Ovary (tissue), 3 donors: ENCODE measurements at regions not wholly inside any gene's neighbourhood (a gene's known extent, or its start where the extent isn't known, plus 50 kb on each side); places are given as distances from the start of the nearest gene placed in this dataset.

Experiments used
- CTCF ChIP-seq, 3 donors: fragments of 450-650 bp in 2 of 3; fragments of 200-600 bp in 1 of 3; IDR thresholded peaks; one replicate each; pipeline versions ENCODE4 v1.5.1 to v1.8.0; 2016 to 2022; ENCODE audit warnings: antibody characterized with exemption in 3 of 3, mild to moderate bottlenecking in 1 of 3
- POLR2A ChIP-seq: fragments of 450-650 bp; IDR thresholded peaks from one replicate; pipeline ENCODE4 v1.6.1; 2017; ENCODE audit warnings: antibody characterized with exemption, mild to moderate bottlenecking, moderate library complexity
- donor health status: DM: no; HTN: no; CAD: no.

GRCh38 chr6:40915165-40915564 is 123.9 kb downstream of the UNC5CL start:
- TF ChIP-seq CTCF (IDR thresholded peaks at IDR 0.05), result no peak
- no peak for TF ChIP-seq POLR2A
